Upper lobe of left lung (tissue), 6 donors: ENCODE measurements at regions not wholly inside any gene's neighbourhood (a gene's known extent, or its start where the extent isn't known, plus 50 kb on each side); places are given as distances from the start of the nearest gene placed in this dataset.

ENCODE experiments used
- ATAC-seq, 2 donors: fragments of 200-7000 bp; cut with Tn5 transposase; one replicate each; pipeline ENCODE4 v1.9.1; 2022; ENCODE audit warnings: mild to moderate bottlenecking in 2 of 2, moderate library complexity in 2 of 2; ENCODE audit not compliant: low FRiP score in 2 of 2
- DNase-seq, 2 donors: peaks; one replicate each; pipeline ENCODE4 v3.0.0-alpha.2; 2019 to 2020
- H3K27ac ChIP-seq, 4 donors: fragments of 200-600 bp; sonication (generic); one replicate each; pipeline ENCODE4 v1.5.1; 2016 to 2019
- H3K27me3 ChIP-seq, 4 donors: fragments of 200-600 bp; sonication (generic); one replicate each; pipeline ENCODE4 v1.5.1; 2017 to 2019
- H3K36me3 ChIP-seq, 4 donors: fragments of 200-600 bp; sonication (generic); one replicate each; pipeline ENCODE4 v1.5.1; 2016 to 2019
- H3K4me1 ChIP-seq, 4 donors: fragments of 200-600 bp; sonication (generic); one replicate each; pipeline ENCODE4 v1.5.1; 2018 to 2019
- H3K4me3 ChIP-seq, 4 donors: fragments of 200-600 bp; sonication (generic); one replicate each; pipeline ENCODE4 v1.5.1; 2017 to 2019; ENCODE audit warnings: mild to moderate bottlenecking in 2 of 4, moderate library complexity in 1 of 4
- H3K9me3 ChIP-seq, 4 donors: fragments of 200-600 bp; sonication (generic); one replicate each; pipeline ENCODE4 v1.5.1; 2018 to 2019
- EP300 ChIP-seq, 4 donors: sonication (generic); formaldehyde crosslinking; IDR thresholded peaks; one replicate each; pipeline ENCODE4 v1.5.1; 2017; ENCODE audit warnings: antibody characterized with exemption in 4 of 4, control low read depth in 2 of 4
- POLR2A ChIP-seq, 4 donors: fragments of 450-650 bp; IDR thresholded peaks; one replicate each; pipeline ENCODE4 v1.5.1; 2016 to 2017; ENCODE audit warnings: antibody characterized with exemption in 4 of 4, mild to moderate bottlenecking in 2 of 4
- POLR2AphosphoS5 ChIP-seq, 2 donors: sonication (generic); formaldehyde crosslinking; IDR thresholded peaks; one replicate each; pipeline ENCODE4 v1.5.1; 2017; ENCODE audit warnings: antibody characterized with exemption in 2 of 2
- WGBS, 2 donors: methylation state at CpG; one replicate each; pipeline ENCODE4 v1.1.5; 2017 to 2018; 5-methylcytosine and 5-hydroxymethylcytosine counted together
- TF ChIP-seq, protein P1 (sequence below), 6 experiments: fragments of 450-650 bp in 4 of 6; fragments of 200-600 bp in 2 of 6; sonication (generic) in 2 of 6; IDR thresholded peaks; one replicate each; pipeline ENCODE4 v1.5.1; 2016 to 2019; ENCODE audit warnings: antibody characterized with exemption in 6 of 6
- donor health status: DM: no; HTN: no; CAD: no; lungs with moderate emphysema.
- donor health status: DM: no; HTN: yes; CAD: no; lungs with severe emphysema.

DNA sequence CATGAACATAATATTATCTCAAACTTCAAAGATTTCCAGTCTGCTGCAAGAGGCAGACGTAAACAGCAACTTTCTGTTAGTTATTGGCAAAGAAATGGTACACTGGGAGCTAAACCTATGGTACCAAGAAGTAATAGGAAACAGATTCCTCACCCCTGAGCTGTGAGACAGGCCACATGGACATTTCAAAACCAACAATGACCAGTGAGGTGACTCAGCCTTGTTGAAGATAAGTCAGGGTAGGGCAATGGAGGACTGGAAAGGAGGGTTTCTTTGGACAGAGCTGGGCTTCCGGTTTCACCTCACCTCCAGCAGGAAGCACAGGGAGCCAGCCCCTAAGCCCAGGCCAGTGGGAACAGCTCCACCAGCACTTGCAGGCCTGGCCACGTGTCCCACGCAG lies 1320.5 kb downstream of the AACS start:
- Histone ChIP-seq H3K4me3 (no peak overlapping the region), H3K9me3 (no peaks in the 10 kb centered on the region), H3K27ac (no peak overlapping the region), H3K36me3 (no peaks in the 10 kb centered on the region), H3K4me1 (no peaks in the 10 kb centered on the region), H3K27me3 (no peaks in the 10 kb centered on the region)
- peak in 1 of 2 donors; percentile 9 for DNase-seq
- no peak for TF ChIP-seq POLR2AphosphoS5 (IDR thresholded peaks at IDR 0.05)
- TF ChIP-seq, protein P1, sequence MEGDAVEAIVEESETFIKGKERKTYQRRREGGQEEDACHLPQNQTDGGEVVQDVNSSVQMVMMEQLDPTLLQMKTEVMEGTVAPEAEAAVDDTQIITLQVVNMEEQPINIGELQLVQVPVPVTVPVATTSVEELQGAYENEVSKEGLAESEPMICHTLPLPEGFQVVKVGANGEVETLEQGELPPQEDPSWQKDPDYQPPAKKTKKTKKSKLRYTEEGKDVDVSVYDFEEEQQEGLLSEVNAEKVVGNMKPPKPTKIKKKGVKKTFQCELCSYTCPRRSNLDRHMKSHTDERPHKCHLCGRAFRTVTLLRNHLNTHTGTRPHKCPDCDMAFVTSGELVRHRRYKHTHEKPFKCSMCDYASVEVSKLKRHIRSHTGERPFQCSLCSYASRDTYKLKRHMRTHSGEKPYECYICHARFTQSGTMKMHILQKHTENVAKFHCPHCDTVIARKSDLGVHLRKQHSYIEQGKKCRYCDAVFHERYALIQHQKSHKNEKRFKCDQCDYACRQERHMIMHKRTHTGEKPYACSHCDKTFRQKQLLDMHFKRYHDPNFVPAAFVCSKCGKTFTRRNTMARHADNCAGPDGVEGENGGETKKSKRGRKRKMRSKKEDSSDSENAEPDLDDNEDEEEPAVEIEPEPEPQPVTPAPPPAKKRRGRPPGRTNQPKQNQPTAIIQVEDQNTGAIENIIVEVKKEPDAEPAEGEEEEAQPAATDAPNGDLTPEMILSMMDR (IDR thresholded peaks at IDR 0.05): no peak
- TF ChIP-seq EP300 (IDR thresholded peaks at IDR 0.05): no peak
- TF ChIP-seq POLR2A (IDR thresholded peaks at IDR 0.05): no peak
- ATAC-seq: no peak
- 77 to 85% methylated on average over 4 of the region's 4 CpGs for WGBS, 2 donors

DNA sequence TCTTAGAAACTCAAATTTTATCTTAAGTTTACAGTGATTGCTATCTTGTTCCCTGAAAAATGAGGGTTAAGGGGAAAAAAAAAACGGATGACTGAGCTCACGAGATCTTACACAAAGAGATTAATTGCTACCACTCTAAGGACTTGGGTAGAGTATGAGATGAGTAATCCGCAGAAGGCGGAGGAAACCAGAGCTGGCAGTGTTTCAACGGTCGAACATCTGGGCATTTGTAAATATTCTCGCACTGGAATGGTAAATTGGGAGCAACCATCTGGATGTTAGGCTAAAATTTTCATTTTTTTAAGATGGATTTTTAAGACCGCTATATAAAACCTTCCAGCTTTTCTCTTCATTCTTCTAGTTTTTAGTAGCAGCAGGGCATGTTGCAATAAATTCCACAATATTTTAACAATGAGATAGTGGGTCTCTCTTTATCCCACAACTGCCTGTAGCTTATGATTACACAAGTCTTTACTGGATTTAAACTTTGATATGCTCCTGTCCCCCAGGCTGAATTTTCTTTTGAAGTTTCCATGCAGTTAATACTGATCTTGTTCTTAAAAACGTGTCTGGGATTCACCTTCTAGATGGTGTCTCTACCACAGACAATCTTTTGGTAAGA lies 1324.1 kb downstream of the AACS start:
- H3K9me3 ChIP-seq: no peaks in the 10 kb centered on the region
- H3K27ac ChIP-seq: no peak overlapping the region
- WGBS, 2 donors: 61 to 70% methylated on average over 9 of the region's 9 CpGs
- no peaks in the 10 kb centered on the region for H3K27me3 ChIP-seq
- no peak overlapping the region for H3K4me3 ChIP-seq
- H3K36me3 ChIP-seq: no peaks in the 10 kb centered on the region
- TF ChIP-seq, protein P1 (IDR thresholded peaks at IDR 0.05): no peak
- TF ChIP-seq POLR2AphosphoS5 (IDR thresholded peaks at IDR 0.05) (no peak), EP300 (IDR thresholded peaks at IDR 0.05) (no peak), POLR2A (IDR thresholded peaks at IDR 0.05) (no peak)
- H3K4me1 ChIP-seq: no peaks in the 10 kb centered on the region
- ATAC-seq: peak in 1 of 2 donors; percentile 43
- no peak for DNase-seq

DNA sequence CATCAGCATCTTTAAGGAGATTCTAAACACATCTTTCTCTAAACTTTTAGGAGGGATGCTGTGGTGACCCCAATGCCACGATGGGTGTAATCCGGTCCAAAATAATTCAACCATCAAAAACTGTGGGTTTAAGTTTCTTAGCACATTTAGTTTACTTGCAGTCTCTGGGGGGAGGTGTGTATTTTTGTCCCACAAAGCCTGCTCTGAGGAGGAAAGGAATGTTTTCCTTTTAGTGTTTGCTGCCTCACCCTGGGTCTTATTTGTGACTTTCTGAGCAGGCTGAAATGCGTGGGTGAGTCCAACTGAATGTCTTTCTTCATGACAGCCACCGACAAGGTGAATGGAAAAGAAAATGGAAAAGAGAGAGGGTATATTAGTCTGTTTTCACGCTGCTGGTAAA lies 1324.7 kb downstream of the AACS start:
- TF ChIP-seq POLR2A (IDR thresholded peaks at IDR 0.05): no peak
- TF ChIP-seq POLR2AphosphoS5 (IDR thresholded peaks at IDR 0.05): no peak

DNA sequence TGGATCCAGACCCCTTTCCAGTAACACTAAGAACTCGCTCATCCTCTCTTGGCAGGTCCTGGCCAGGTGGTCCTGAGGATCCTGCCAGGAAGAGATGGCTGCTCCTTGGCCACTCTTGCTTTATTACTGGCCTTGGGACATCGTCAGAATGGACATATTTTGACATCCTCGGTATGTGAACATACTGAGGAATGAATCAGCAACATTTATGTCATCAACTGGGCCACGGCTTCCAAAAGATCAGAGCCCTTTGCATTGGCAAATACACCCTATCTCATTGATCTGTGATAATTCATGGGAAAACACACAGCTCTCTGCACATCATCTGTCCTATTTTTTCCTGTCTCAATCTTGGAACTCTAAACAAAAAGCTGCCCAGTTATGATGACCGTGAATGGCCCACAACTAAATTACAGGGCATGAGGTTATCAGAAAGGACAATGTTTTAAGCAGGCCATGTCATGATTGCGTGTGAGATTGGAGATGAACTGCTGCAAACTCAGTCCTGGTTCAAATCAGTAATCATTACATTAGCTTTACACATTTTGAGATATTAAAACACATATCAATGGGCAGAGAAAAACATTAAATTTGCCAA lies 1325.8 kb downstream of the AACS start:
- 69 to 71% methylated on average over 6 of the region's 6 CpGs for WGBS, 2 donors
- no peak overlapping the region for H3K27ac ChIP-seq
- no peak for DNase-seq
- TF ChIP-seq POLR2A (IDR thresholded peaks at IDR 0.05): no peak
- no peak for TF ChIP-seq POLR2AphosphoS5 (IDR thresholded peaks at IDR 0.05)
- TF ChIP-seq, protein P1 (IDR thresholded peaks at IDR 0.05): no peak
- TF ChIP-seq EP300 (IDR thresholded peaks at IDR 0.05): no peak
- no peak overlapping the region for H3K4me3 ChIP-seq
- no peaks in the 10 kb centered on the region for H3K27me3 ChIP-seq
- ATAC-seq: no peak
- H3K9me3 ChIP-seq: no peaks in the 10 kb centered on the region
- no peaks in the 10 kb centered on the region for H3K4me1 ChIP-seq
- H3K36me3 ChIP-seq: no peaks in the 10 kb centered on the region

More for the DNA sequence above, 1324.7 kb downstream of the AACS start:
- Histone ChIP-seq H3K4me1 (no peaks in the 10 kb centered on the region), H3K27me3 (no peaks in the 10 kb centered on the region), H3K4me3 (no peak overlapping the region), H3K9me3 (no peaks in the 10 kb centered on the region), H3K36me3 (no peaks in the 10 kb centered on the region), H3K27ac (no peak overlapping the region)
- WGBS, 2 donors: 74 to 81% methylated on average over 5 of the region's 5 CpGs
- DNase-seq (no peak), ATAC-seq (no peak)

DNA sequence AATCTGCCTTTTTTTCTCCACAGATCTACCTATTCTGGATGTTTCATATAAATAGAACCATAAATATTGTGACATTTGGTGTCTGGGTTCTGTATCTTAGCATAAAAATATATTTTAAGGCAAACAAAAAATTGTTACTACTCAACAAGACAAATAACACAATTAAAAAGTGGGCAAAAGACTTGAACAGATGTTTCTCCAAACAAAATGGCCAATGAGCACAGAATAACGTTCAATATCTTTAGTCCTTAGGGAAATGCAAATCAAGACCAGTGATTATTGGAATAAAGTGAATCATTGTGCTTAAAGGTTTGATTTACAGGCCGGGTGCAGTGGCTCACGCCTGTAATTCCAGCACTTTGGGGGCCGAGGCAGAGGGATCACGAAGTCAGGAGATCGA lies 1331.3 kb downstream of the AACS start:
- H3K36me3 ChIP-seq: no peaks in the 10 kb centered on the region
- no peak for TF ChIP-seq EP300 (IDR thresholded peaks at IDR 0.05)
- no peak overlapping the region for H3K27ac ChIP-seq
- no peak overlapping the region for H3K4me3 ChIP-seq
- H3K4me1 ChIP-seq: no peaks in the 10 kb centered on the region
- no peaks in the 10 kb centered on the region for H3K27me3 ChIP-seq
- no peaks in the 10 kb centered on the region for H3K9me3 ChIP-seq
- ATAC-seq (no peak), DNase-seq (no peak)
- 89 to 91% methylated on average over 6 of the region's 6 CpGs for WGBS, 2 donors

DNA sequence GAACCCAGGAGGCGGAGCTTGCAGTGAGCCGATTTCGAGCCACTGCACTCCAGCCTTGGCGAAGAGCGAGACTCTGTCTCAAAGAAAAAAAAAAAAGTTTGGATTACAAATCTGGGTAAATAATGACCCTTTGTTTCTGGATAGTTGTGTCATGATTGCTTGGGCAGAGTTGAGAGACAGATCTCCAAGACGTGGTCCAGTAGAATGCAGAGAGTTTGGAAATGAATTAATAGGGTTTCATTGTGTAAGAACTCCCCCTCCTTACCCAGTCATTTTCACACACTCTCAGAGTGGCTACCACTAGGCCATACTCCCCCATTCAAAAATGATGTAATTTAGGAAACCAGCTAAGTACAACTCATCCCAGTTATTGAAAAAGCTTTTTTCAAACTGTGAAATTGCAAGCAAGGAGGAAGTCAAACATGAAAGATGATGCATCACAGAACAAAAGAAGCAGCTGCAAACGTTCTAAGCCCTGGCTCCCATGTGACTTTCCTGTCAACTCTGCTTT lies 1331.9 kb downstream of the AACS start:
- TF ChIP-seq, protein P1 (IDR thresholded peaks at IDR 0.05): no peak
- no peak for TF ChIP-seq POLR2AphosphoS5 (IDR thresholded peaks at IDR 0.05)
- no peak for TF ChIP-seq EP300 (IDR thresholded peaks at IDR 0.05)
- no peak for TF ChIP-seq POLR2A (IDR thresholded peaks at IDR 0.05)
- no peaks in the 10 kb centered on the region for H3K9me3 ChIP-seq
- ATAC-seq (no peak), DNase-seq (no peak)
- no peak overlapping the region for H3K27ac ChIP-seq
- no peaks in the 10 kb centered on the region for H3K36me3 ChIP-seq
- H3K27me3 ChIP-seq: no peaks in the 10 kb centered on the region
- H3K4me3 ChIP-seq: no peak overlapping the region
- no peaks in the 10 kb centered on the region for H3K4me1 ChIP-seq
- 76 to 77% methylated on average over 7 of the region's 7 CpGs for WGBS, 2 donors
